Prostate gland (tissue), 2 donors: ENCODE measurements at regions not wholly inside any gene's neighbourhood (a gene's known extent, or its start where the extent isn't known, plus 50 kb on each side); places are given as distances from the start of the nearest gene placed in this dataset.

Experiments
- POLR2AphosphoS5 ChIP-seq: sonication (generic); formaldehyde crosslinking; IDR thresholded peaks from one replicate; pipeline ENCODE4 v1.6.1; 2017; ENCODE audit warnings: antibody characterized with exemption
- TF ChIP-seq, protein P1 (sequence below), 4 experiments: fragments of 200-600 bp in 2 of 4; fragments of 450-650 bp in 2 of 4; sonication (generic) in 2 of 4; IDR thresholded peaks; 1 replicate in 3 of 4; 2 replicates in 1 of 4; pipeline ENCODE4 v1.5.1; 2016 to 2019; ENCODE audit warnings: antibody characterized with exemption in 4 of 4, mild to moderate bottlenecking in 2 of 4, moderate library complexity in 2 of 4

DNA sequence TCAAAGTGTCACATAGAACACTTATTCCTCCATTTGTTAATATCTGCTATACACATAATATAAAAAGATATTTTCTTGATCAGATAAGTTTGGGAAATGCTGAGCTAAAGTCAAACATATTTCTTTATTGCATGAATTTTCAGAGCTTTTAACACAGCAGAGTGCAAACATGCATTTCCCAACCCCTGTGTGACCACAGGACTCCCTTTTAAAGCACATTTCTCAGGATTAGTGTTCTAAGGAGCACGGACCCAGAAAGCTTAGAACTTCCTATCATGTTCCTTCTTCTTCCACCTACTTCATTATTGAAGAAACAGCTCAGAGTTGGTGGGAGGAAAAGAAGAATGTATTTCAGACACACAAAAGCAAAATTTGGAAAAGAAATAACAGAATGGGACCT is 109.1 kb upstream of the CDC42BPA start:
- TF ChIP-seq, protein P1, sequence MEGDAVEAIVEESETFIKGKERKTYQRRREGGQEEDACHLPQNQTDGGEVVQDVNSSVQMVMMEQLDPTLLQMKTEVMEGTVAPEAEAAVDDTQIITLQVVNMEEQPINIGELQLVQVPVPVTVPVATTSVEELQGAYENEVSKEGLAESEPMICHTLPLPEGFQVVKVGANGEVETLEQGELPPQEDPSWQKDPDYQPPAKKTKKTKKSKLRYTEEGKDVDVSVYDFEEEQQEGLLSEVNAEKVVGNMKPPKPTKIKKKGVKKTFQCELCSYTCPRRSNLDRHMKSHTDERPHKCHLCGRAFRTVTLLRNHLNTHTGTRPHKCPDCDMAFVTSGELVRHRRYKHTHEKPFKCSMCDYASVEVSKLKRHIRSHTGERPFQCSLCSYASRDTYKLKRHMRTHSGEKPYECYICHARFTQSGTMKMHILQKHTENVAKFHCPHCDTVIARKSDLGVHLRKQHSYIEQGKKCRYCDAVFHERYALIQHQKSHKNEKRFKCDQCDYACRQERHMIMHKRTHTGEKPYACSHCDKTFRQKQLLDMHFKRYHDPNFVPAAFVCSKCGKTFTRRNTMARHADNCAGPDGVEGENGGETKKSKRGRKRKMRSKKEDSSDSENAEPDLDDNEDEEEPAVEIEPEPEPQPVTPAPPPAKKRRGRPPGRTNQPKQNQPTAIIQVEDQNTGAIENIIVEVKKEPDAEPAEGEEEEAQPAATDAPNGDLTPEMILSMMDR (IDR thresholded peaks at IDR 0.05) = no peak
- TF ChIP-seq POLR2AphosphoS5 = no peak
